Body of pancreas (tissue), 4 donors: ENCODE measurements at regions not wholly inside any gene's neighbourhood (a gene's known extent, or its start where the extent isn't known, plus 50 kb on each side); places are given as distances from the start of the nearest gene placed in this dataset.

Source experiments
- POLR2A ChIP-seq, 3 donors: fragments of 450-650 bp; IDR thresholded peaks; one replicate each; pipeline ENCODE4 v1.6.1; 2016; ENCODE audit warnings: antibody characterized with exemption in 3 of 3, mild to moderate bottlenecking in 2 of 3
- TF ChIP-seq, protein P1 (sequence below), 7 experiments: fragments of 450-650 bp in 4 of 7; fragments of 200-600 bp in 3 of 7; sonication (generic) in 3 of 7; IDR thresholded peaks; one replicate each; pipeline ENCODE4 v1.5.1; 2016 to 2019; ENCODE audit warnings: antibody characterized with exemption in 7 of 7

DNA sequence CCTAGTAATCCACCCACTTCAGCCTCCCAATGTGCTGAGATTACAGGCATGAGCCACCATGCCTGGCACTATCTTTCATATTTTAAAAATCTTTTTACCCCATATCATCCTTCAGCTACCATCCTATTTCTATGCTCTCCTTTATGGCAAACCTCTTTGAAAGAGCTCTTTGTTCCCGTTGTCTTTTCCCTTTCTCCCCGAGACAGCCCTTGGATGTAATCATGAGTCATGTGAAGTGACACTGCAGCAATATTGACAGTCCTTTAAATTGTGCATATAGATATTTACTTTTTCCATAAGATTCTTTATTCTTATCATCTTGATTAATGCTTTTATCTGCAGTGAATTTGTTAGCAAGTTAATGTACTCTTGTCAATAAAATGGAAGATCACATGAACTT is 286.6 kb downstream of the ANKRD7 start:
- TF ChIP-seq, protein P1, sequence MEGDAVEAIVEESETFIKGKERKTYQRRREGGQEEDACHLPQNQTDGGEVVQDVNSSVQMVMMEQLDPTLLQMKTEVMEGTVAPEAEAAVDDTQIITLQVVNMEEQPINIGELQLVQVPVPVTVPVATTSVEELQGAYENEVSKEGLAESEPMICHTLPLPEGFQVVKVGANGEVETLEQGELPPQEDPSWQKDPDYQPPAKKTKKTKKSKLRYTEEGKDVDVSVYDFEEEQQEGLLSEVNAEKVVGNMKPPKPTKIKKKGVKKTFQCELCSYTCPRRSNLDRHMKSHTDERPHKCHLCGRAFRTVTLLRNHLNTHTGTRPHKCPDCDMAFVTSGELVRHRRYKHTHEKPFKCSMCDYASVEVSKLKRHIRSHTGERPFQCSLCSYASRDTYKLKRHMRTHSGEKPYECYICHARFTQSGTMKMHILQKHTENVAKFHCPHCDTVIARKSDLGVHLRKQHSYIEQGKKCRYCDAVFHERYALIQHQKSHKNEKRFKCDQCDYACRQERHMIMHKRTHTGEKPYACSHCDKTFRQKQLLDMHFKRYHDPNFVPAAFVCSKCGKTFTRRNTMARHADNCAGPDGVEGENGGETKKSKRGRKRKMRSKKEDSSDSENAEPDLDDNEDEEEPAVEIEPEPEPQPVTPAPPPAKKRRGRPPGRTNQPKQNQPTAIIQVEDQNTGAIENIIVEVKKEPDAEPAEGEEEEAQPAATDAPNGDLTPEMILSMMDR (IDR thresholded peaks at IDR 0.05) = no peak
- TF ChIP-seq POLR2A (IDR thresholded peaks at IDR 0.05) = no peak
